ENCODE measurements at regions not wholly inside any gene's neighbourhood (a gene's known extent, or its start where the extent isn't known, plus 50 kb on each side); places are given as distances from the start of the nearest gene placed in this dataset.

GRCh38 chr2:16079637-16080036 is 139.3 kb downstream of the MYCN start:
- TF ChIP-seq POLR2A (IDR thresholded peaks at IDR 0.05) (no peak), CTCF (IDR thresholded peaks at IDR 0.05) (no peak)
